H7 (cell line): ENCODE measurements at regions not wholly inside any gene's neighbourhood (a gene's known extent, or its start where the extent isn't known, plus 50 kb on each side); places are given as distances from the start of the nearest gene placed in this dataset.
A peak's percentile ranks its signal among the peaks of the same experiment; 100 is the strongest.

ENCODE experiments used
- DNase-seq: peaks from one replicate; pipeline ENCODE4 v3.0.0; 2012
- H3K27me3 ChIP-seq: 2 replicates; pipeline ENCODE4 v1.6.0; 2011; ENCODE audit warnings: mild to moderate bottlenecking, low read length; ENCODE audit not compliant: control insufficient read depth, insufficient read depth
- H3K36me3 ChIP-seq: replicated peaks from 2 replicates; pipeline ENCODE4 v1.5.1; 2011; ENCODE audit warnings: low read length; ENCODE audit not compliant: control insufficient read depth, insufficient read depth
- H3K4me3 ChIP-seq: 2 replicates; pipeline ENCODE4 v1.5.1; 2011; ENCODE audit warnings: low read depth, mild to moderate bottlenecking, control low read depth, low read length, moderate library complexity; ENCODE audit not compliant: insufficient read depth

GRCh38 chr16:88320947-88321634 lies 61.7 kb upstream of the ZNF469 start:
- no peaks in the 10 kb centered on the region for H3K36me3 ChIP-seq
- no peaks in the 10 kb centered on the region for H3K27me3 ChIP-seq
- no peak overlapping the region for H3K4me3 ChIP-seq
- peak; percentile 71 for DNase-seq

- no peak for DNase-seq
- Histone ChIP-seq H3K4me3 (no peak overlapping the region), H3K36me3 (no peaks in the 10 kb centered on the region), H3K27me3 (no peaks in the 10 kb centered on the region)
These were observed 60.9 kb upstream of the ZNF469 start for GRCh38 chr16:88321635-88322499.

- no peaks in the 10 kb centered on the region for H3K36me3 ChIP-seq
- H3K27me3 ChIP-seq, result no peaks in the 10 kb centered on the region
- no peak for DNase-seq
- no peak overlapping the region for H3K4me3 ChIP-seq
These were observed 60.2 kb upstream of the ZNF469 start for GRCh38 chr16:88322500-88322970.

- Histone ChIP-seq H3K27me3 (no peaks in the 10 kb centered on the region), H3K36me3 (no peaks in the 10 kb centered on the region), H3K4me3 (no peak overlapping the region)
- DNase-seq, result no peak
These were observed 59.7 kb upstream of the ZNF469 start for GRCh38 chr16:88323041-88323440.

GRCh38 chr16:88323546-88324330 lies 59.0 kb upstream of the ZNF469 start:
- no peaks in the 10 kb centered on the region for H3K27me3 ChIP-seq
- H3K36me3 ChIP-seq, result no peaks in the 10 kb centered on the region
- no peak overlapping the region for H3K4me3 ChIP-seq
- no peak for DNase-seq

- DNase-seq, result no peak
- H3K4me3 ChIP-seq, result no peak overlapping the region
- no peaks in the 10 kb centered on the region for H3K27me3 ChIP-seq
- H3K36me3 ChIP-seq, result no peaks in the 10 kb centered on the region
These were observed 57.5 kb upstream of the ZNF469 start for GRCh38 chr16:88325087-88325750.

GRCh38 chr16:88325976-88326375 lies 56.8 kb upstream of the ZNF469 start:
- Histone ChIP-seq H3K36me3 (no peaks in the 10 kb centered on the region), H3K27me3 (no peaks in the 10 kb centered on the region), H3K4me3 (no peak overlapping the region)
- DNase-seq, result no peak

- DNase-seq, result no peak
- Histone ChIP-seq H3K36me3 (no peaks in the 10 kb centered on the region), H3K27me3 (no peaks in the 10 kb centered on the region), H3K4me3 (no peak overlapping the region)
These were observed 55.9 kb upstream of the ZNF469 start for GRCh38 chr16:88326611-88327485.

GRCh38 chr16:88327561-88328312 lies 55.0 kb upstream of the ZNF469 start:
- no peak for DNase-seq
- no peaks in the 10 kb centered on the region for H3K36me3 ChIP-seq
- no peak overlapping the region for H3K4me3 ChIP-seq
- H3K27me3 ChIP-seq, result no peaks in the 10 kb centered on the region

GRCh38 chr16:88328313-88328980 lies 54.3 kb upstream of the ZNF469 start:
- Histone ChIP-seq H3K27me3 (no peaks in the 10 kb centered on the region), H3K36me3 (no peaks in the 10 kb centered on the region), H3K4me3 (no peak overlapping the region)
- DNase-seq, result no peak

GRCh38 chr16:88329726-88330700 lies 52.7 kb upstream of the ZNF469 start:
- DNase-seq, result no peak
- no peaks in the 10 kb centered on the region for H3K27me3 ChIP-seq
- no peaks in the 10 kb centered on the region for H3K36me3 ChIP-seq
- no peak overlapping the region for H3K4me3 ChIP-seq
